GM23338 (cell line): ENCODE measurements at regions not wholly inside any gene's neighbourhood (a gene's known extent, or its start where the extent isn't known, plus 50 kb on each side); places are given as distances from the start of the nearest gene placed in this dataset.

Source experiments
- ATAC-seq: fragments of 200-7000 bp; cut with Tn5 transposase; 3 replicates; pipeline ENCODE4 v1.9.1; 2020
- DNase-seq: peaks from one replicate; pipeline ENCODE4 v3.0.0-alpha.2; 2015; ENCODE audit warnings: low spot score
- H2AFZ ChIP-seq: fragments of 200-600 bp; sonication (generic); 2 replicates; pipeline ENCODE4 v1.8.0; 2016; ENCODE audit warnings: antibody characterized with exemption, mild to moderate bottlenecking, moderate library complexity
- H3F3A ChIP-seq: fragments of 200-600 bp; sonication (generic); replicated peaks from 2 replicates; pipeline ENCODE4 v1.8.0; 2017; ENCODE audit warnings: antibody characterized with exemption, mixed run types, low read depth
- H3K27ac ChIP-seq: fragments of 200-600 bp; sonication (generic); 2 replicates; pipeline ENCODE4 v1.6.1; 2016; ENCODE audit warnings: low read depth
- H3K27me3 ChIP-seq: fragments of 200-600 bp; sonication (generic); 2 replicates; pipeline ENCODE4 v1.8.0; 2016; ENCODE audit warnings: mild to moderate bottlenecking, mixed run types, moderate library complexity; ENCODE audit not compliant: insufficient read depth
- H3K36me3 ChIP-seq: fragments of 200-600 bp; sonication (generic); 2 replicates; pipeline ENCODE4 v1.8.0; 2016; ENCODE audit warnings: mild to moderate bottlenecking; ENCODE audit not compliant: insufficient read depth
- H3K4me1 ChIP-seq: fragments of 200-600 bp; sonication (generic); 2 replicates; pipeline ENCODE4 v1.8.0; 2016; ENCODE audit warnings: mild to moderate bottlenecking, moderate library complexity; ENCODE audit not compliant: insufficient read depth
- H3K4me2 ChIP-seq: fragments of 200-600 bp; sonication (generic); 2 replicates; pipeline ENCODE4 v1.7.1; 2017; ENCODE audit warnings: mixed run types
- H3K4me3 ChIP-seq: fragments of 200-600 bp; sonication (generic); 2 replicates; pipeline ENCODE4 v1.6.1; 2016; ENCODE audit warnings: mixed run types
- H3K79me2 ChIP-seq: fragments of 200-600 bp; sonication (generic); replicated peaks from 2 replicates; pipeline ENCODE4 v1.8.0; 2017; ENCODE audit warnings: mild to moderate bottlenecking; ENCODE audit not compliant: insufficient read depth
- H3K9me2 ChIP-seq: fragments of 200-600 bp; sonication (generic); 2 replicates; pipeline ENCODE4 v1.8.0; 2017; ENCODE audit not compliant: insufficient read depth
- H4K20me1 ChIP-seq: fragments of 200-600 bp; sonication (generic); replicated peaks from 2 replicates; pipeline ENCODE4 v1.8.0; 2017; ENCODE audit warnings: mild to moderate bottlenecking; ENCODE audit not compliant: insufficient read depth
- H3K27ac Mint-ChIP-seq: 2 replicates; pipeline ENCODE4 v1.8.0; 2020; ENCODE audit warnings: inconsistent platforms, mild to moderate bottlenecking, moderate library complexity, mixed read lengths
- H3K27me3 Mint-ChIP-seq: 3 replicates; pipeline ENCODE4 v1.8.0; 2022; ENCODE audit warnings: low read depth, mild to moderate bottlenecking, moderate library complexity, mixed read lengths, inconsistent platforms; ENCODE audit not compliant: insufficient read depth, poor library complexity
- H3K36me3 Mint-ChIP-seq: 3 replicates; pipeline ENCODE4 v1.8.0; 2021; ENCODE audit warnings: low read depth, mild to moderate bottlenecking, inconsistent platforms, moderate library complexity, mixed read lengths
- H3K4me1 Mint-ChIP-seq: 3 replicates; pipeline ENCODE4 v1.8.0; 2020; ENCODE audit warnings: mild to moderate bottlenecking, inconsistent platforms, mixed read lengths
- H3K4me3 Mint-ChIP-seq: 3 replicates; pipeline ENCODE4 v1.8.0; 2021; ENCODE audit warnings: moderate library complexity, mild to moderate bottlenecking, inconsistent platforms, mixed read lengths
- H3K9me3 Mint-ChIP-seq: 3 replicates; pipeline ENCODE4 v1.8.0; 2020; ENCODE audit warnings: moderate library complexity, mild to moderate bottlenecking, inconsistent platforms, mixed read lengths
- CREB1 ChIP-seq: fragments of 250-450 bp; sonication (Bioruptor Pico); IDR thresholded peaks from 2 replicates; pipeline ENCODE4 v1.5.0; 2020; ENCODE audit warnings: low read depth, mild to moderate bottlenecking, moderate library complexity
- CTCF ChIP-seq, 2 experiments: fragments of 200-600 bp in 1 of 2; sonication (generic) in 1 of 2; conservative IDR thresholded peaks; 2 replicates each; pipeline versions ENCODE4 v1.5.1 to v1.6.1; 2016 to 2017; ENCODE audit warnings: antibody characterized with exemption in 2 of 2, low read depth in 2 of 2, mild to moderate bottlenecking in 2 of 2, moderate library complexity in 1 of 2
- ETS1 ChIP-seq: IDR thresholded peaks from 2 replicates; pipeline ENCODE4 v1.6.1; 2016; ENCODE audit warnings: antibody characterized with exemption
- EZH2 ChIP-seq: fragments of 200-600 bp; sonication (generic); IDR thresholded peaks from one replicate; pipeline ENCODE4 v1.8.0; 2017; ENCODE audit warnings: antibody characterized with exemption, mild to moderate bottlenecking, low read depth; ENCODE audit not compliant: unreplicated experiment
- EZH2phosphoT487 ChIP-seq: fragments of 200-600 bp; sonication (generic); IDR thresholded peaks from one replicate; pipeline ENCODE4 v1.8.1; 2018; ENCODE audit warnings: antibody characterized with exemption; ENCODE audit not compliant: unreplicated experiment
- JUNB ChIP-seq: IDR thresholded peaks from one replicate; pipeline ENCODE4 v1.6.1; 2016; ENCODE audit warnings: antibody characterized with exemption; ENCODE audit not compliant: unreplicated experiment
- NANOG ChIP-seq: IDR thresholded peaks from 2 replicates; pipeline ENCODE4 v1.6.1; 2016; ENCODE audit warnings: antibody characterized with exemption, borderline replicate concordance
- POLR2AphosphoS5 ChIP-seq: IDR thresholded peaks from 2 replicates; pipeline ENCODE4 v1.6.1; 2016; ENCODE audit warnings: antibody characterized with exemption, low read depth
- REST ChIP-seq: IDR thresholded peaks from one replicate; pipeline ENCODE4 v1.6.1; 2018; ENCODE audit warnings: antibody characterized with exemption; ENCODE audit not compliant: unreplicated experiment
- STAT1 ChIP-seq: IDR thresholded peaks from one replicate; pipeline ENCODE4 v1.6.1; 2016; ENCODE audit warnings: antibody characterized with exemption; ENCODE audit not compliant: unreplicated experiment
- ZNF114 ChIP-seq: fragments of 250-450 bp; sonication (Bioruptor Pico); IDR thresholded peaks from 2 replicates; pipeline ENCODE4 v1.5.0; 2020; ENCODE audit warnings: mild to moderate bottlenecking, moderate library complexity
- ZNF331 ChIP-seq: fragments of 250-450 bp; sonication (Bioruptor Pico); IDR thresholded peaks from 2 replicates; pipeline ENCODE4 v1.5.0; 2020; ENCODE audit warnings: low read depth, mild to moderate bottlenecking, moderate library complexity
- ZNF462 ChIP-seq: fragments of 250-450 bp; sonication (Bioruptor Pico); IDR thresholded peaks from 2 replicates; pipeline ENCODE4 v1.5.0; 2020; ENCODE audit warnings: mild to moderate bottlenecking, moderate library complexity

- Histone ChIP-seq H3K9me2 (no peaks in the 10 kb centered on the region), H2AFZ (no peak overlapping the region), H3K36me3 (no peaks in the 10 kb centered on the region), H3K27me3 (0 out of 2 replicates have a peak, but pooled peaks cover 6% of the 10 kb centered on the region), H3K4me3 (no peak overlapping the region), H3K27ac (no peak overlapping the region), H3F3A (no peaks in the 10 kb centered on the region), H3K79me2 (no peaks in the 10 kb centered on the region), H4K20me1 (no peaks in the 10 kb centered on the region), H3K4me1 (no peaks in the 10 kb centered on the region), H3K4me2 (no peak overlapping the region)
- ATAC-seq (0 out of 3 replicates have a peak, but pooled peaks have one; percentile 5), DNase-seq (no peak)
- Mint-ChIP-seq H3K27ac (no peak overlapping the region), H3K36me3 (no peaks in the 10 kb centered on the region; the same call in 2 of the 3 replicates), H3K9me3 (peaks cover 5% of the 10 kb centered on the region; the same call in 2 of the 3 replicates), H3K4me3 (no peak overlapping the region), H3K4me1 (peaks cover 28% of the 10 kb centered on the region), H3K27me3 (peaks cover 18% of the 10 kb centered on the region)
- TF ChIP-seq EZH2phosphoT487: no peak
- no peak for TF ChIP-seq POLR2AphosphoS5
- no peak for TF ChIP-seq EZH2
- TF ChIP-seq CTCF (conservative IDR thresholded peaks at IDR 0.05; ENCODE audit: low read depth in 2 of 2): no peak
- TF ChIP-seq ETS1: no peak
- TF ChIP-seq ZNF114 (CRISPR knock-in tag): no peak
- TF ChIP-seq CREB1 (CRISPR knock-in tag): no peak
- TF ChIP-seq ZNF462 (CRISPR knock-in tag): no peak
- TF ChIP-seq REST: no peak
- TF ChIP-seq JUNB: no peak
- no peak for TF ChIP-seq ZNF331
- TF ChIP-seq NANOG: no peak
- TF ChIP-seq STAT1: no peak
Observed at GRCh38 chr14:100674428-100674827, 52.3 kb upstream of the DLK1 start.
